GM23338 (cell line): ENCODE measurements at regions not wholly inside any gene's neighbourhood (a gene's known extent, or its start where the extent isn't known, plus 50 kb on each side); places are given as distances from the start of the nearest gene placed in this dataset.

Experiments
- CREB1 ChIP-seq: fragments of 250-450 bp; sonication (Bioruptor Pico); IDR thresholded peaks from 2 replicates; pipeline ENCODE4 v1.5.0; 2020; ENCODE audit warnings: low read depth, mild to moderate bottlenecking, moderate library complexity
- EZH2 ChIP-seq: fragments of 200-600 bp; sonication (generic); IDR thresholded peaks from one replicate; pipeline ENCODE4 v1.8.0; 2017; ENCODE audit warnings: antibody characterized with exemption, mild to moderate bottlenecking, low read depth; ENCODE audit not compliant: unreplicated experiment
- EZH2phosphoT487 ChIP-seq: fragments of 200-600 bp; sonication (generic); IDR thresholded peaks from one replicate; pipeline ENCODE4 v1.8.1; 2018; ENCODE audit warnings: antibody characterized with exemption; ENCODE audit not compliant: unreplicated experiment
- POLR2AphosphoS5 ChIP-seq: IDR thresholded peaks from 2 replicates; pipeline ENCODE4 v1.6.1; 2016; ENCODE audit warnings: antibody characterized with exemption, low read depth
- TF ChIP-seq, protein P1 (sequence below), 2 experiments: fragments of 200-600 bp in 1 of 2; sonication (generic) in 1 of 2; conservative IDR thresholded peaks; 2 replicates each; pipeline versions ENCODE4 v1.5.1 to v1.6.1; 2016 to 2017; ENCODE audit warnings: antibody characterized with exemption in 2 of 2, low read depth in 2 of 2, mild to moderate bottlenecking in 2 of 2, moderate library complexity in 1 of 2
- TF ChIP-seq, protein P2 (sequence below): IDR thresholded peaks from one replicate; pipeline ENCODE4 v1.6.1; 2018; ENCODE audit warnings: antibody characterized with exemption; ENCODE audit not compliant: unreplicated experiment

DNA sequence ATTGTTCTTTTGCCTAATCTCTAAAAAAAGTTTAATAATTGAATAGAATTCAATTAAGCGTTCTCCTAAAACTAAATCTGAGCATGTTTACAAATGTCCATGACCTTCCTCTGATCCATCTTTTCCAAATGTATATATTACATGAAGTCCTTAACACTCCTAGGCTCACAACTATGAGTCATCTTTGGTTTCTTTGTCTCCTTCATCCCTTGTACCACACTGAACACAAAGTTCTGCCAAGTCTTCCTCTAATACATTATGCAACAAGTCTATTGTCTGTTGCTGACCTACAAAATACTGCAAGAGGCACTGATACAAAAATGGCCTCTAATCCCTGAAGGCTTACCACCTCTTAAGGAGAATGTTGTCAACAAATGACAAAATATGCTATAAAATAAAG, 550.2 kb downstream of the PYDC2 start:
- TF ChIP-seq, protein P1, sequence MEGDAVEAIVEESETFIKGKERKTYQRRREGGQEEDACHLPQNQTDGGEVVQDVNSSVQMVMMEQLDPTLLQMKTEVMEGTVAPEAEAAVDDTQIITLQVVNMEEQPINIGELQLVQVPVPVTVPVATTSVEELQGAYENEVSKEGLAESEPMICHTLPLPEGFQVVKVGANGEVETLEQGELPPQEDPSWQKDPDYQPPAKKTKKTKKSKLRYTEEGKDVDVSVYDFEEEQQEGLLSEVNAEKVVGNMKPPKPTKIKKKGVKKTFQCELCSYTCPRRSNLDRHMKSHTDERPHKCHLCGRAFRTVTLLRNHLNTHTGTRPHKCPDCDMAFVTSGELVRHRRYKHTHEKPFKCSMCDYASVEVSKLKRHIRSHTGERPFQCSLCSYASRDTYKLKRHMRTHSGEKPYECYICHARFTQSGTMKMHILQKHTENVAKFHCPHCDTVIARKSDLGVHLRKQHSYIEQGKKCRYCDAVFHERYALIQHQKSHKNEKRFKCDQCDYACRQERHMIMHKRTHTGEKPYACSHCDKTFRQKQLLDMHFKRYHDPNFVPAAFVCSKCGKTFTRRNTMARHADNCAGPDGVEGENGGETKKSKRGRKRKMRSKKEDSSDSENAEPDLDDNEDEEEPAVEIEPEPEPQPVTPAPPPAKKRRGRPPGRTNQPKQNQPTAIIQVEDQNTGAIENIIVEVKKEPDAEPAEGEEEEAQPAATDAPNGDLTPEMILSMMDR (conservative IDR thresholded peaks at IDR 0.05; ENCODE audit: low read depth in 2 of 2): no peak
- TF ChIP-seq POLR2AphosphoS5 (no peak), CREB1 (CRISPR knock-in tag) (no peak), EZH2 (no peak), EZH2phosphoT487 (no peak)
- TF ChIP-seq, protein P2, sequence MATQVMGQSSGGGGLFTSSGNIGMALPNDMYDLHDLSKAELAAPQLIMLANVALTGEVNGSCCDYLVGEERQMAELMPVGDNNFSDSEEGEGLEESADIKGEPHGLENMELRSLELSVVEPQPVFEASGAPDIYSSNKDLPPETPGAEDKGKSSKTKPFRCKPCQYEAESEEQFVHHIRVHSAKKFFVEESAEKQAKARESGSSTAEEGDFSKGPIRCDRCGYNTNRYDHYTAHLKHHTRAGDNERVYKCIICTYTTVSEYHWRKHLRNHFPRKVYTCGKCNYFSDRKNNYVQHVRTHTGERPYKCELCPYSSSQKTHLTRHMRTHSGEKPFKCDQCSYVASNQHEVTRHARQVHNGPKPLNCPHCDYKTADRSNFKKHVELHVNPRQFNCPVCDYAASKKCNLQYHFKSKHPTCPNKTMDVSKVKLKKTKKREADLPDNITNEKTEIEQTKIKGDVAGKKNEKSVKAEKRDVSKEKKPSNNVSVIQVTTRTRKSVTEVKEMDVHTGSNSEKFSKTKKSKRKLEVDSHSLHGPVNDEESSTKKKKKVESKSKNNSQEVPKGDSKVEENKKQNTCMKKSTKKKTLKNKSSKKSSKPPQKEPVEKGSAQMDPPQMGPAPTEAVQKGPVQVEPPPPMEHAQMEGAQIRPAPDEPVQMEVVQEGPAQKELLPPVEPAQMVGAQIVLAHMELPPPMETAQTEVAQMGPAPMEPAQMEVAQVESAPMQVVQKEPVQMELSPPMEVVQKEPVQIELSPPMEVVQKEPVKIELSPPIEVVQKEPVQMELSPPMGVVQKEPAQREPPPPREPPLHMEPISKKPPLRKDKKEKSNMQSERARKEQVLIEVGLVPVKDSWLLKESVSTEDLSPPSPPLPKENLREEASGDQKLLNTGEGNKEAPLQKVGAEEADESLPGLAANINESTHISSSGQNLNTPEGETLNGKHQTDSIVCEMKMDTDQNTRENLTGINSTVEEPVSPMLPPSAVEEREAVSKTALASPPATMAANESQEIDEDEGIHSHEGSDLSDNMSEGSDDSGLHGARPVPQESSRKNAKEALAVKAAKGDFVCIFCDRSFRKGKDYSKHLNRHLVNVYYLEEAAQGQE: no peak
